ENCODE measurements at regions not wholly inside any gene's neighbourhood (a gene's known extent, or its start where the extent isn't known, plus 50 kb on each side); places are given as distances from the start of the nearest gene placed in this dataset.
"Not testable (repeated sequence)": the region's sequence is repeated elsewhere in the genome, so short reads cannot be mapped to it uniquely, and the experiment has no call there.

- no peak for DNase-seq
Measured at GRCh38 chr16:54879681-54880080, 51.0 kb upstream of the IRX5 start.

- no peak for DNase-seq
Measured at GRCh38 chr16:54878301-54878700, 52.4 kb upstream of the IRX5 start.

- no peak for DNase-seq
Measured at GRCh38 chr16:54875443-54875842, 55.2 kb upstream of the IRX5 start.

GRCh38 chr16:54873716-54874373 lies 56.8 kb upstream of the IRX5 start:
- DNase-seq, result not testable (repeated sequence)

- no peak for DNase-seq
Measured at GRCh38 chr16:54873071-54873470, 57.6 kb upstream of the IRX5 start.

GRCh38 chr16:54870151-54870550 lies 60.5 kb upstream of the IRX5 start:
- DNase-seq, result no peak

GRCh38 chr16:54867302-54867832 lies 63.3 kb upstream of the IRX5 start:
- DNase-seq, result no peak

- DNase-seq, result no peak
Measured at GRCh38 chr16:54862529-54862928, 68.1 kb upstream of the IRX5 start.

- no peak for DNase-seq
Measured at GRCh38 chr16:54856871-54857270, 73.8 kb upstream of the IRX5 start.

GRCh38 chr16:54847609-54848008 lies 83.1 kb upstream of the IRX5 start:
- DNase-seq, result no peak

- DNase-seq, result no peak
Measured at GRCh38 chr16:54847207-54847606, 83.5 kb upstream of the IRX5 start.

- no peak for DNase-seq
Measured at GRCh38 chr16:54846766-54847165, 83.9 kb upstream of the IRX5 start.

- DNase-seq, result no peak
Measured at GRCh38 chr16:54843424-54843750, 87.3 kb upstream of the IRX5 start.

- DNase-seq, result no peak
Measured at GRCh38 chr16:54842743-54843423, 87.8 kb upstream of the IRX5 start.

- no peak for DNase-seq
Measured at GRCh38 chr16:54829691-54830090, 101.0 kb upstream of the IRX5 start.

- DNase-seq, result no peak
Measured at GRCh38 chr16:54822892-54823291, 107.8 kb upstream of the IRX5 start.

- no peak for DNase-seq
Measured at GRCh38 chr16:54822492-54822891, 108.2 kb upstream of the IRX5 start.

GRCh38 chr16:54821731-54822130 lies 108.9 kb upstream of the IRX5 start:
- DNase-seq, result no peak

GRCh38 chr16:54817940-54818574 lies 112.6 kb upstream of the IRX5 start:
- DNase-seq, result no peak

- DNase-seq, result no peak
Measured at GRCh38 chr16:54817432-54817831, 113.2 kb upstream of the IRX5 start.

- no peak for DNase-seq
Measured at GRCh38 chr16:54816471-54816870, 114.2 kb upstream of the IRX5 start.

GRCh38 chr16:54815177-54815576 lies 115.5 kb upstream of the IRX5 start:
- DNase-seq, result no peak

GRCh38 chr16:54813778-54814177 lies 116.9 kb upstream of the IRX5 start:
- DNase-seq, result no peak

Measured in renal pelvis (tissue), 1 donor.